HEK293 (cell line): ENCODE measurements at regions not wholly inside any gene's neighbourhood (a gene's known extent, or its start where the extent isn't known, plus 50 kb on each side); places are given as distances from the start of the nearest gene placed in this dataset.

ENCODE experiments used
- CTCF ChIA-PET: fragments of 350-600 bp; formaldehyde crosslinking; extraction: SDS; loops from one replicate; lab custom pipeline; 2021; ENCODE audit warnings: antibody characterized with exemption; lab: Yijun Ruan, JAX
- POLR2A ChIA-PET: fragments of 300-600 bp; formaldehyde crosslinking; extraction: SDS; loops from one replicate; lab custom pipeline; 2020; ENCODE audit warnings: antibody characterized with exemption, inconsistent platforms; lab: Yijun Ruan, JAX
- H3K27ac ChIP-seq: fragments of 200-500 bp; sonication (Bioruptor generic); 2 replicates; pipeline ENCODE4 v1.5.1; 2014; ENCODE audit warnings: low read depth, low read length, control low read depth, inconsistent platforms; ENCODE audit errors: extremely low read depth
- H3K36me3 ChIP-seq, 2 experiments: fragments of 200-500 bp in 1 of 2; sonication (Bioruptor generic) in 1 of 2; 1 replicate in 1 of 2; 2 replicates in 1 of 2; pipeline ENCODE4 v1.5.1; 2014 to 2017; ENCODE audit warnings: inconsistent platforms in 2 of 2, low read length in 2 of 2; ENCODE audit not compliant: control insufficient read depth in 2 of 2, insufficient read depth in 1 of 2
- H3K4me1 ChIP-seq: fragments of 200-500 bp; sonication (Bioruptor generic); 2 replicates; pipeline ENCODE4 v1.5.1; 2014; ENCODE audit warnings: mild to moderate bottlenecking, low read length, inconsistent platforms; ENCODE audit not compliant: control insufficient read depth, insufficient read depth
- H3K4me3 ChIP-seq: 2 replicates; pipeline ENCODE4 v1.5.1; 2011; ENCODE audit warnings: low read depth, mild to moderate bottlenecking, control low read depth, low read length, moderate library complexity
- H3K9me3 ChIP-seq: fragments of 200-500 bp; sonication (Bioruptor generic); 2 replicates; pipeline ENCODE4 v1.5.1; 2014; ENCODE audit warnings: low read depth, low read length, inconsistent platforms; ENCODE audit not compliant: control insufficient read depth, insufficient read depth
- ELK4 ChIP-seq: IDR thresholded peaks from 2 replicates; pipeline ENCODE4 v1.6.1; 2011; ENCODE audit warnings: mild to moderate bottlenecking, low read depth, low read length, borderline replicate concordance
- HOXC10 ChIP-seq: sonication (generic); formaldehyde crosslinking; IDR thresholded peaks from 2 replicates; pipeline ENCODE4 v1.8.1; 2023; ENCODE audit warnings: mild to moderate bottlenecking, missing genetic modification reagents
- PRDM10 ChIP-seq: fragments of 450-650 bp; formaldehyde crosslinking; IDR thresholded peaks from 2 replicates; pipeline ENCODE4 v1.5.1; 2016; ENCODE audit warnings: missing biosample characterization, missing genetic modification characterization
- ZFP37 ChIP-seq: fragments of 450-650 bp; formaldehyde crosslinking; IDR thresholded peaks from 2 replicates; pipeline ENCODE4 v1.5.1; 2016; ENCODE audit warnings: missing biosample characterization, missing genetic modification characterization
- ZNF157 ChIP-seq: fragments of 450-650 bp; formaldehyde crosslinking; IDR thresholded peaks from 2 replicates; pipeline ENCODE4 v1.5.1; 2016; ENCODE audit warnings: missing biosample characterization, missing genetic modification characterization
- ZNF175 ChIP-seq: fragments of 450-650 bp; formaldehyde crosslinking; IDR thresholded peaks from 2 replicates; pipeline ENCODE4 v1.5.1; 2016; ENCODE audit warnings: missing biosample characterization, missing genetic modification characterization
- ZNF239 ChIP-seq: fragments of 450-650 bp; formaldehyde crosslinking; IDR thresholded peaks from 2 replicates; pipeline ENCODE4 v1.5.1; 2016; ENCODE audit warnings: missing biosample characterization, missing genetic modification characterization
- ZNF544 ChIP-seq: fragments of 450-650 bp; formaldehyde crosslinking; IDR thresholded peaks from 2 replicates; pipeline ENCODE4 v1.5.0; 2017; ENCODE audit warnings: missing biosample characterization, missing genetic modification characterization
- ZNF549 ChIP-seq: fragments of 450-650 bp; IDR thresholded peaks from 2 replicates; pipeline ENCODE4 v1.5.1; 2018; ENCODE audit warnings: missing biosample characterization, missing genetic modification characterization, mild to moderate bottlenecking, inconsistent platforms, moderate library complexity
- ZNF561 ChIP-seq: fragments of 450-650 bp; IDR thresholded peaks from 2 replicates; pipeline ENCODE4 v1.5.1; 2018; ENCODE audit warnings: missing biosample characterization, missing genetic modification characterization, borderline replicate concordance
- ZNF626 ChIP-seq: fragments of 450-650 bp; sonication (Bioruptor Pico); formaldehyde crosslinking; IDR thresholded peaks from 2 replicates; pipeline ENCODE4 v1.5.1; 2018; ENCODE audit warnings: missing biosample characterization, missing genetic modification characterization, inconsistent platforms
- ZNF658 ChIP-seq: fragments of 450-650 bp; formaldehyde crosslinking; IDR thresholded peaks from 2 replicates; pipeline ENCODE4; 2016; ENCODE audit warnings: missing biosample characterization, missing genetic modification characterization
- ZNF660 ChIP-seq: fragments of 450-650 bp; IDR thresholded peaks from 2 replicates; pipeline ENCODE4 v1.5.1; 2018; ENCODE audit warnings: missing biosample characterization, mild to moderate bottlenecking, missing genetic modification characterization
- ZNF704 ChIP-seq: fragments of 450-650 bp; formaldehyde crosslinking; IDR thresholded peaks from 2 replicates; pipeline ENCODE4 v1.5.1; 2016; ENCODE audit warnings: missing biosample characterization, missing genetic modification characterization
- ZSCAN16 ChIP-seq: fragments of 450-650 bp; formaldehyde crosslinking; IDR thresholded peaks from 2 replicates; pipeline ENCODE4 v1.5.1; 2016; ENCODE audit warnings: missing biosample characterization, missing genetic modification characterization
- TF ChIP-seq, protein P1 (sequence below): fragments of 450-650 bp; formaldehyde crosslinking; IDR thresholded peaks from 2 replicates; pipeline ENCODE4 v1.5.1; 2016; ENCODE audit warnings: missing biosample characterization, missing genetic modification characterization

- TF ChIP-seq ZNF157: no peak
- no peak for TF ChIP-seq ZNF658 (tag by site-specific recombination)
- no peak for TF ChIP-seq ZNF626 (tag by site-specific recombination)
Measured at GRCh38 chr3:181860235-181860634, 148.5 kb downstream of the SOX2 start (continued).

- no peak for TF ChIP-seq ZNF239
- TF ChIP-seq ELK4: no peak
- no peak for TF ChIP-seq ZNF549 (tag by site-specific recombination)
- TF ChIP-seq ZFP37 (tag by site-specific recombination): no peak
- TF ChIP-seq ZNF561 (tag by site-specific recombination): no peak
- TF ChIP-seq, protein P1, sequence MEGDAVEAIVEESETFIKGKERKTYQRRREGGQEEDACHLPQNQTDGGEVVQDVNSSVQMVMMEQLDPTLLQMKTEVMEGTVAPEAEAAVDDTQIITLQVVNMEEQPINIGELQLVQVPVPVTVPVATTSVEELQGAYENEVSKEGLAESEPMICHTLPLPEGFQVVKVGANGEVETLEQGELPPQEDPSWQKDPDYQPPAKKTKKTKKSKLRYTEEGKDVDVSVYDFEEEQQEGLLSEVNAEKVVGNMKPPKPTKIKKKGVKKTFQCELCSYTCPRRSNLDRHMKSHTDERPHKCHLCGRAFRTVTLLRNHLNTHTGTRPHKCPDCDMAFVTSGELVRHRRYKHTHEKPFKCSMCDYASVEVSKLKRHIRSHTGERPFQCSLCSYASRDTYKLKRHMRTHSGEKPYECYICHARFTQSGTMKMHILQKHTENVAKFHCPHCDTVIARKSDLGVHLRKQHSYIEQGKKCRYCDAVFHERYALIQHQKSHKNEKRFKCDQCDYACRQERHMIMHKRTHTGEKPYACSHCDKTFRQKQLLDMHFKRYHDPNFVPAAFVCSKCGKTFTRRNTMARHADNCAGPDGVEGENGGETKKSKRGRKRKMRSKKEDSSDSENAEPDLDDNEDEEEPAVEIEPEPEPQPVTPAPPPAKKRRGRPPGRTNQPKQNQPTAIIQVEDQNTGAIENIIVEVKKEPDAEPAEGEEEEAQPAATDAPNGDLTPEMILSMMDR (tag by site-specific recombination): no peak
- TF ChIP-seq ZNF544 (tag by site-specific recombination): no peak
- no peak for TF ChIP-seq ZNF704 (tag by site-specific recombination)
- TF ChIP-seq, all 188 proteins: peak for 0
- ChIA-PET POLR2A (no interaction called here), CTCF (no interaction called here)
Measured at GRCh38 chr3:181862502-181862901, 150.8 kb downstream of the SOX2 start.

DNA sequence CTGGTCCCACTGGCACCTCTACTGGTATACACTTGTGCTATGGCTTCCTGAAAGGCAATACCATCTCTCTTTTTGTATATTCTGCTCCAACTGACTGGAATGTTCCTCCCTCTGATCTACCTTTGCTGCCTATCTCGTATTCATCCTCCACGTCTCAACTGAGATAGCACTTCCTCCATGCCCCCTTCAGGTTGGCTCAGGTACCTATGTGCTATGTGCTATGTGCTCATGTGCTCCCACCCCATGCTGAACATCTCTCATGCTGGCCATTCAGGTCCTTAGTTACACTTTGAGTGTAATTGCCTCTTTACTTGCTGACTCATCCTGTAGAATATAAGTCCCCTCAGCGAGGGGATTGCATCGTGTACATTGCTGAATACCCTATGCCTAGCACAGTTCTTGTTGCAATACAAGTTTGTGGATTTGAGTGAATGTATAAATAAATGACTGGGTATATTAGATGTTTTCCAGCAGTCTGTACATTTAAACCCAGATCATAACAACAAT lies 156.9 kb downstream of the SOX2 start:
- Histone ChIP-seq H3K27ac (no peak overlapping the region), H3K36me3 (no peaks in the 10 kb centered on the region), H3K9me3 (no peaks in the 10 kb centered on the region)
- POLR2A ChIA-PET: no interaction called here
- TF ChIP-seq ZNF175: no peak
- TF ChIP-seq ZSCAN16 (tag by site-specific recombination): no peak
- no peak for TF ChIP-seq HOXC10 (CRISPR knock-in tag)
- peak; percentile 41; the same call in 1 of the 2 replicates for TF ChIP-seq PRDM10 (tag by site-specific recombination)
- TF ChIP-seq ZNF660: 0 out of 2 replicates have a peak, but pooled peaks have one; percentile 9
- TF ChIP-seq, all 188 proteins: peak for 2
- CTCF ChIA-PET: no interaction called here
- no peaks in the 10 kb centered on the region for H3K4me1 ChIP-seq
- no peak overlapping the region for H3K4me3 ChIP-seq

More at GRCh38 chr3:181862502-181862901, 150.8 kb downstream of the SOX2 start:
- H3K9me3 ChIP-seq: no peaks in the 10 kb centered on the region
- H3K27ac ChIP-seq: no peak overlapping the region
- no peaks in the 10 kb centered on the region for H3K36me3 ChIP-seq
- H3K4me1 ChIP-seq: no peaks in the 10 kb centered on the region
- no peak overlapping the region for H3K4me3 ChIP-seq
